ENCODE measurements at regions not wholly inside any gene's neighbourhood (a gene's known extent, or its start where the extent isn't known, plus 50 kb on each side); places are given as distances from the start of the nearest gene placed in this dataset.

- H3K27ac Mint-ChIP-seq: no peak overlapping the region; a peak in 1 of 7 replicates
- peaks cover 20 to 21% of the 10 kb centered on the region in 2 experiments for H3K4me1 Mint-ChIP-seq
- Histone ChIP-seq H4K8ac (replicated peaks; ENCODE audit: insufficient read length, low read depth, low read length) (no peak overlapping the region), H3K9ac (ENCODE audit: extremely low read depth, insufficient read length, low read length) (no peak overlapping the region), H3K23me2 (ENCODE audit: insufficient read length, low read depth, low read length, poor library complexity, severe bottlenecking) (no peaks in the 10 kb centered on the region), H2AFZ (ENCODE audit: low read length) (no peak overlapping the region), H3T11ph (ENCODE audit: low read length) (no peak overlapping the region), H2BK12ac (ENCODE audit: insufficient read length, low read depth, low read length) (no peak overlapping the region), H4K91ac (ENCODE audit: insufficient read length, low read depth, low read length) (no peak overlapping the region), H3K23ac (ENCODE audit: insufficient read length, low read depth, low read length) (no peak overlapping the region), H2BK120ac (ENCODE audit: low read depth, low read length, poor library complexity, severe bottlenecking) (no peak overlapping the region), H2AK5ac (ENCODE audit: insufficient read length, low read length) (no peak overlapping the region), H3K4ac (ENCODE audit: low read depth, low read length) (no peak overlapping the region), H3K14ac (ENCODE audit: insufficient read depth, low read length) (no peak overlapping the region), H3K56ac (ENCODE audit: insufficient read length, low read depth, low read length) (no peak overlapping the region), H2BK15ac (ENCODE audit: low read depth, low read length) (no peak overlapping the region), H2BK5ac (ENCODE audit: insufficient read length, low read length) (no peak overlapping the region), H3K9me3 (ENCODE audit: control insufficient read depth, low read depth, low read length) (no peaks in the 10 kb centered on the region), H3K27ac (ENCODE audit: insufficient read length, low read depth, low read length) (no peak overlapping the region), H3K27me3 (ENCODE audit: insufficient read depth, low read length) (no peaks in the 10 kb centered on the region), H3K79me2 (ENCODE audit: insufficient read depth, low read length) (no peaks in the 10 kb centered on the region), H3K4me2 (ENCODE audit: insufficient read depth, insufficient read length, low read length) (no peak overlapping the region), H3K79me1 (ENCODE audit: insufficient read depth, low read depth, low read length, poor library complexity, severe bottlenecking) (no peaks in the 10 kb centered on the region), H4K20me1 (ENCODE audit: control insufficient read depth, insufficient read depth, insufficient read length) (no peaks in the 10 kb centered on the region), H3K4me1 (ENCODE audit: insufficient read depth, low read length) (peaks cover 5% of the 10 kb centered on the region; the same call in 1 of the 2 replicates), H4K5ac (ENCODE audit: insufficient read length, low read depth, low read length) (no peak overlapping the region), H3K18ac (ENCODE audit: insufficient read length, low read depth, low read length) (no peak overlapping the region), H2BK20ac (ENCODE audit: low read depth, low read length, poor library complexity, severe bottlenecking) (no peak overlapping the region)
- H3K27me3 Mint-ChIP-seq (ENCODE audit: low read depth): no peaks in the 10 kb centered on the region
- H3K4me3 Mint-ChIP-seq: no peak overlapping the region
- peaks cover under 1 to 11% of the 10 kb centered on the region in 2 experiments; a peak in 3 of 5 replicates for H3K9me3 Mint-ChIP-seq
- peaks cover 0 to 5% (median 2%) of the 10 kb centered on the region in 3 experiments; a peak in 4 of 7 replicates for H3K36me3 Mint-ChIP-seq (ENCODE audit: insufficient read depth in 1 of 3, low read depth in 3 of 3)
- WGBS (ENCODE audit: extremely low coverage, insufficient read length, low lambda C conversion rate): no CpG with 5 or more reads among the region's 1 CpG
- no peak for TF ChIP-seq CTCF (conservative IDR thresholded peaks at IDR 0.05)
- no peak for DNase-seq
Measured at GRCh38 chr18:64539847-64540246, 391.0 kb upstream of the LINC00305 start.
